Keratinocyte (primary cell): ENCODE measurements at regions not wholly inside any gene's neighbourhood (a gene's known extent, or its start where the extent isn't known, plus 50 kb on each side); places are given as distances from the start of the nearest gene placed in this dataset.

Experiments
- DNase-seq: peaks from one replicate; pipeline ENCODE4 v3.0.0-alpha.2; 2011; ENCODE audit warnings: low read depth, missing footprints, low spot score
- FAIRE-seq: peaks from 2 replicates; lab custom pipeline; 2011; peaks lifted over from hg19 to GRCh38; lab: Jason Lieb, UNC
- H2AFZ ChIP-seq: 2 replicates; pipeline ENCODE4 v1.6.0; 2012; ENCODE audit warnings: low read length, control low read depth, inconsistent platforms; ENCODE audit not compliant: control insufficient read depth
- H3K27ac ChIP-seq: 2 replicates; pipeline ENCODE4 v1.5.1; 2011; ENCODE audit warnings: low read length; ENCODE audit not compliant: control insufficient read depth, insufficient read depth
- H3K27me3 ChIP-seq: 3 replicates; pipeline ENCODE4 v1.6.0; 2011; ENCODE audit warnings: low read length; ENCODE audit not compliant: control insufficient read depth, insufficient read depth; ENCODE audit errors: extremely low read depth
- H3K36me3 ChIP-seq, 2 experiments: 2 replicates in 1 of 2; 3 replicates in 1 of 2; pipeline ENCODE4 v1.5.1; 2011; ENCODE audit warnings: low read length in 2 of 2, mild to moderate bottlenecking in 1 of 2; ENCODE audit not compliant: control insufficient read depth in 2 of 2, insufficient read depth in 2 of 2; ENCODE audit errors: extremely low read depth in 1 of 2
- H3K4me1 ChIP-seq: 3 replicates; pipeline ENCODE4 v1.5.1; 2011; ENCODE audit warnings: low read length; ENCODE audit not compliant: control insufficient read depth, insufficient read depth; ENCODE audit errors: extremely low read depth
- H3K4me2 ChIP-seq: 3 replicates; pipeline ENCODE4 v1.6.0; 2011; ENCODE audit warnings: low read depth, low read length; ENCODE audit not compliant: control insufficient read depth, insufficient read depth; ENCODE audit errors: extremely low read depth
- H3K4me3 ChIP-seq, 3 experiments: fragments of 200-600 bp in 1 of 3; sonication (generic) in 1 of 3; 2 replicates in 2 of 3; 3 replicates in 1 of 3; pipeline ENCODE4 v1.5.1; 2011 to 2016; ENCODE audit warnings: low read length in 3 of 3, mild to moderate bottlenecking in 3 of 3, control low read depth in 2 of 3, inconsistent platforms in 1 of 3, low read depth in 1 of 3, mixed read lengths in 1 of 3, mixed run types in 1 of 3, moderate library complexity in 1 of 3; ENCODE audit not compliant: control insufficient read depth in 2 of 3, insufficient read depth in 2 of 3; ENCODE audit errors: extremely low read depth in 1 of 3
- H3K79me2 ChIP-seq: 2 replicates; pipeline ENCODE4 v1.6.0; 2012; ENCODE audit warnings: low read length; ENCODE audit not compliant: control insufficient read depth, insufficient read depth
- H3K9ac ChIP-seq: 3 replicates; pipeline ENCODE4 v1.6.0; 2011; ENCODE audit warnings: low read length; ENCODE audit not compliant: control insufficient read depth, insufficient read depth; ENCODE audit errors: extremely low read depth
- H3K9me1 ChIP-seq: 3 replicates; pipeline ENCODE4 v1.6.0; 2011; ENCODE audit warnings: low read length; ENCODE audit not compliant: control insufficient read depth, insufficient read depth; ENCODE audit errors: extremely low read depth
- H3K9me3 ChIP-seq: 2 replicates; pipeline ENCODE4 v1.5.1; 2012; ENCODE audit warnings: low read depth, low read length; ENCODE audit not compliant: control insufficient read depth
- H4K20me1 ChIP-seq: 3 replicates; pipeline ENCODE4 v1.6.0; 2011; ENCODE audit warnings: low read length; ENCODE audit not compliant: control insufficient read depth, insufficient read depth; ENCODE audit errors: extremely low read depth
- EZH2 ChIP-seq: IDR thresholded peaks from one replicate; pipeline ENCODE4 v1.6.1; 2012; ENCODE audit warnings: inconsistent platforms, mild to moderate bottlenecking, low read length, moderate library complexity
- dilution Hi-C: fragments of 300-500 bp; cut with MboI; formaldehyde crosslinking; loops from one replicate; pipeline ENCODE4 v1.7.0; 2020; ENCODE audit warnings: low sequenced_read_pairs; ENCODE audit not compliant: extremely low pct_ligation_motif_present
- TF ChIP-seq, protein P1 (sequence below), 3 experiments: IDR thresholded peaks in 1 of 3; conservative IDR thresholded peaks in 1 of 3; optimal IDR thresholded peaks in 1 of 3; 2 replicates in 2 of 3; 3 replicates in 1 of 3; pipeline versions ENCODE3 to v1.5.1; 2011; ENCODE audit warnings: low read length in 3 of 3, mild to moderate bottlenecking in 3 of 3, moderate library complexity in 2 of 3, control low read depth in 1 of 3, inconsistent platforms in 1 of 3; ENCODE audit not compliant: insufficient read depth in 2 of 3; ENCODE audit errors: extremely low read depth in 1 of 3

GRCh38 chr5:23368393-23368792 lies 139.0 kb upstream of the PRDM9 start:
- TF ChIP-seq, protein P1, sequence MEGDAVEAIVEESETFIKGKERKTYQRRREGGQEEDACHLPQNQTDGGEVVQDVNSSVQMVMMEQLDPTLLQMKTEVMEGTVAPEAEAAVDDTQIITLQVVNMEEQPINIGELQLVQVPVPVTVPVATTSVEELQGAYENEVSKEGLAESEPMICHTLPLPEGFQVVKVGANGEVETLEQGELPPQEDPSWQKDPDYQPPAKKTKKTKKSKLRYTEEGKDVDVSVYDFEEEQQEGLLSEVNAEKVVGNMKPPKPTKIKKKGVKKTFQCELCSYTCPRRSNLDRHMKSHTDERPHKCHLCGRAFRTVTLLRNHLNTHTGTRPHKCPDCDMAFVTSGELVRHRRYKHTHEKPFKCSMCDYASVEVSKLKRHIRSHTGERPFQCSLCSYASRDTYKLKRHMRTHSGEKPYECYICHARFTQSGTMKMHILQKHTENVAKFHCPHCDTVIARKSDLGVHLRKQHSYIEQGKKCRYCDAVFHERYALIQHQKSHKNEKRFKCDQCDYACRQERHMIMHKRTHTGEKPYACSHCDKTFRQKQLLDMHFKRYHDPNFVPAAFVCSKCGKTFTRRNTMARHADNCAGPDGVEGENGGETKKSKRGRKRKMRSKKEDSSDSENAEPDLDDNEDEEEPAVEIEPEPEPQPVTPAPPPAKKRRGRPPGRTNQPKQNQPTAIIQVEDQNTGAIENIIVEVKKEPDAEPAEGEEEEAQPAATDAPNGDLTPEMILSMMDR (optimal IDR thresholded peaks at IDR 0.05 in 1 of 3, IDR thresholded peaks at IDR 0.05 in 1 of 3, conservative IDR thresholded peaks at IDR 0.05 in 1 of 3; ENCODE audit: extremely low read depth in 1 of 3, insufficient read depth in 2 of 3, low read length in 3 of 3): no peak
- TF ChIP-seq EZH2: no peak
- Histone ChIP-seq H3K79me2 (no peaks in the 10 kb centered on the region), H3K27ac (no peak overlapping the region), H3K4me1 (no peaks in the 10 kb centered on the region), H3K9me1 (no peaks in the 10 kb centered on the region), H3K9me3 (no peaks in the 10 kb centered on the region), H3K36me3 (no peaks in the 10 kb centered on the region), H2AFZ (no peak overlapping the region), H4K20me1 (no peaks in the 10 kb centered on the region), H3K4me3 (no peak overlapping the region), H3K9ac (no peak overlapping the region), H3K27me3 (no peaks in the 10 kb centered on the region), H3K4me2 (no peak overlapping the region)
- FAIRE-seq (no peak), DNase-seq (no peak)
- dilution Hi-C loops: no loop called here

- TF ChIP-seq EZH2: no peak
- TF ChIP-seq, protein P1 (optimal IDR thresholded peaks at IDR 0.05 in 1 of 3, IDR thresholded peaks at IDR 0.05 in 1 of 3, conservative IDR thresholded peaks at IDR 0.05 in 1 of 3; ENCODE audit: extremely low read depth in 1 of 3, insufficient read depth in 2 of 3, low read length in 3 of 3): no peak
- DNase-seq (no peak), FAIRE-seq (no peak)
- dilution Hi-C loops: no loop called here
- Histone ChIP-seq H3K27ac (no peak overlapping the region), H3K4me3 (no peak overlapping the region), H3K27me3 (no peaks in the 10 kb centered on the region), H3K4me1 (no peaks in the 10 kb centered on the region), H4K20me1 (no peaks in the 10 kb centered on the region), H3K79me2 (no peaks in the 10 kb centered on the region), H3K36me3 (no peaks in the 10 kb centered on the region), H3K4me2 (no peak overlapping the region), H3K9me1 (no peaks in the 10 kb centered on the region), H3K9ac (no peak overlapping the region), H2AFZ (no peak overlapping the region), H3K9me3 (no peaks in the 10 kb centered on the region)
Measured at GRCh38 chr5:23367874-23368273, 139.5 kb upstream of the PRDM9 start.
